GM23338 (cell line): ENCODE measurements at regions not wholly inside any gene's neighbourhood (a gene's known extent, or its start where the extent isn't known, plus 50 kb on each side); places are given as distances from the start of the nearest gene placed in this dataset.

Experiments used
- NANOG ChIP-seq: IDR thresholded peaks from 2 replicates; pipeline ENCODE4 v1.6.1; 2016; ENCODE audit warnings: antibody characterized with exemption, borderline replicate concordance
- POLR2AphosphoS5 ChIP-seq: IDR thresholded peaks from 2 replicates; pipeline ENCODE4 v1.6.1; 2016; ENCODE audit warnings: antibody characterized with exemption, low read depth
- ZNF331 ChIP-seq: fragments of 250-450 bp; sonication (Bioruptor Pico); IDR thresholded peaks from 2 replicates; pipeline ENCODE4 v1.5.0; 2020; ENCODE audit warnings: low read depth, mild to moderate bottlenecking, moderate library complexity
- TF ChIP-seq, protein P1 (sequence below): fragments of 250-450 bp; sonication (Bioruptor Pico); IDR thresholded peaks from 2 replicates; pipeline ENCODE4 v1.5.0; 2020; ENCODE audit warnings: mild to moderate bottlenecking, moderate library complexity
- TF ChIP-seq, protein P2 (sequence below): IDR thresholded peaks from 2 replicates; pipeline ENCODE4 v1.6.1; 2016; ENCODE audit warnings: antibody characterized with exemption
- TF ChIP-seq, protein P3 (sequence below): IDR thresholded peaks from one replicate; pipeline ENCODE4 v1.6.1; 2018; ENCODE audit warnings: antibody characterized with exemption; ENCODE audit not compliant: unreplicated experiment

GRCh38 chr5:24167806-24168205 is 477.0 kb downstream of the CDH10 start (continued):
- TF ChIP-seq, protein P1, sequence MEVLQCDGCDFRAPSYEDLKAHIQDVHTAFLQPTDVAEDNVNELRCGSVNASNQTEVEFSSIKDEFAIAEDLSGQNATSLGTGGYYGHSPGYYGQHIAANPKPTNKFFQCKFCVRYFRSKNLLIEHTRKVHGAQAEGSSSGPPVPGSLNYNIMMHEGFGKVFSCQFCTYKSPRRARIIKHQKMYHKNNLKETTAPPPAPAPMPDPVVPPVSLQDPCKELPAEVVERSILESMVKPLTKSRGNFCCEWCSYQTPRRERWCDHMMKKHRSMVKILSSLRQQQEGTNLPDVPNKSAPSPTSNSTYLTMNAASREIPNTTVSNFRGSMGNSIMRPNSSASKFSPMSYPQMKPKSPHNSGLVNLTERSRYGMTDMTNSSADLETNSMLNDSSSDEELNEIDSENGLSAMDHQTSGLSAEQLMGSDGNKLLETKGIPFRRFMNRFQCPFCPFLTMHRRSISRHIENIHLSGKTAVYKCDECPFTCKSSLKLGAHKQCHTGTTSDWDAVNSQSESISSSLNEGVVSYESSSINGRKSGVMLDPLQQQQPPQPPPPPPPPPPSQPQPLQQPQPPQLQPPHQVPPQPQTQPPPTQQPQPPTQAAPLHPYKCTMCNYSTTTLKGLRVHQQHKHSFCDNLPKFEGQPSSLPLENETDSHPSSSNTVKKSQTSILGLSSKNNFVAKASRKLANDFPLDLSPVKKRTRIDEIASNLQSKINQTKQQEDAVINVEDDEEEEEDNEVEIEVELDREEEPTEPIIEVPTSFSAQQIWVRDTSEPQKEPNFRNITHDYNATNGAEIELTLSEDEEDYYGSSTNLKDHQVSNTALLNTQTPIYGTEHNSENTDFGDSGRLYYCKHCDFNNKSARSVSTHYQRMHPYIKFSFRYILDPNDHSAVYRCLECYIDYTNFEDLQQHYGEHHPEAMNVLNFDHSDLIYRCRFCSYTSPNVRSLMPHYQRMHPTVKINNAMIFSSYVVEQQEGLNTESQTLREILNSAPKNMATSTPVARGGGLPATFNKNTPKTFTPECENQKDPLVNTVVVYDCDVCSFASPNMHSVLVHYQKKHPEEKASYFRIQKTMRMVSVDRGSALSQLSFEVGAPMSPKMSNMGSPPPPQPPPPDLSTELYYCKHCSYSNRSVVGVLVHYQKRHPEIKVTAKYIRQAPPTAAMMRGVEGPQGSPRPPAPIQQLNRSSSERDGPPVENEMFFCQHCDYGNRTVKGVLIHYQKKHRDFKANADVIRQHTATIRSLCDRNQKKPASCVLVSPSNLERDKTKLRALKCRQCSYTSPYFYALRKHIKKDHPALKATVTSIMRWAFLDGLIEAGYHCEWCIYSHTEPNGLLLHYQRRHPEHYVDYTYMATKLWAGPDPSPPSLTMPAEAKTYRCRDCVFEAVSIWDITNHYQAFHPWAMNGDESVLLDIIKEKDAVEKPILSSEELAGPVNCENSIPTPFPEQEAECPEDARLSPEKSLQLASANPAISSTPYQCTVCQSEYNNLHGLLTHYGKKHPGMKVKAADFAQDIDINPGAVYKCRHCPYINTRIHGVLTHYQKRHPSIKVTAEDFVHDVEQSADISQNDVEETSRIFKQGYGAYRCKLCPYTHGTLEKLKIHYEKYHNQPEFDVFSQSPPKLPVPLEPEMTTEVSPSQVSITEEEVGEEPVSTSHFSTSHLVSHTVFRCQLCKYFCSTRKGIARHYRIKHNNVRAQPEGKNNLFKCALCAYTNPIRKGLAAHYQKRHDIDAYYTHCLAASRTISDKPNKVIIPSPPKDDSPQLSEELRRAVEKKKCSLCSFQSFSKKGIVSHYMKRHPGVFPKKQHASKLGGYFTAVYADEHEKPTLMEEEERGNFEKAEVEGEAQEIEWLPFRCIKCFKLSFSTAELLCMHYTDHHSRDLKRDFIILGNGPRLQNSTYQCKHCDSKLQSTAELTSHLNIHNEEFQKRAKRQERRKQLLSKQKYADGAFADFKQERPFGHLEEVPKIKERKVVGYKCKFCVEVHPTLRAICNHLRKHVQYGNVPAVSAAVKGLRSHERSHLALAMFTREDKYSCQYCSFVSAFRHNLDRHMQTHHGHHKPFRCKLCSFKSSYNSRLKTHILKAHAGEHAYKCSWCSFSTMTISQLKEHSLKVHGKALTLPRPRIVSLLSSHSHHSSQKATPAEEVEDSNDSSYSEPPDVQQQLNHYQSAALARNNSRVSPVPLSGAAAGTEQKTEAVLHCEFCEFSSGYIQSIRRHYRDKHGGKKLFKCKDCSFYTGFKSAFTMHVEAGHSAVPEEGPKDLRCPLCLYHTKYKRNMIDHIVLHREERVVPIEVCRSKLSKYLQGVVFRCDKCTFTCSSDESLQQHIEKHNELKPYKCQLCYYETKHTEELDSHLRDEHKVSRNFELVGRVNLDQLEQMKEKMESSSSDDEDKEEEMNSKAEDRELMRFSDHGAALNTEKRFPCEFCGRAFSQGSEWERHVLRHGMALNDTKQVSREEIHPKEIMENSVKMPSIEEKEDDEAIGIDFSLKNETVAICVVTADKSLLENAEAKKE (CRISPR knock-in tag), result no peak
- no peak for TF ChIP-seq POLR2AphosphoS5
- TF ChIP-seq, protein P2, sequence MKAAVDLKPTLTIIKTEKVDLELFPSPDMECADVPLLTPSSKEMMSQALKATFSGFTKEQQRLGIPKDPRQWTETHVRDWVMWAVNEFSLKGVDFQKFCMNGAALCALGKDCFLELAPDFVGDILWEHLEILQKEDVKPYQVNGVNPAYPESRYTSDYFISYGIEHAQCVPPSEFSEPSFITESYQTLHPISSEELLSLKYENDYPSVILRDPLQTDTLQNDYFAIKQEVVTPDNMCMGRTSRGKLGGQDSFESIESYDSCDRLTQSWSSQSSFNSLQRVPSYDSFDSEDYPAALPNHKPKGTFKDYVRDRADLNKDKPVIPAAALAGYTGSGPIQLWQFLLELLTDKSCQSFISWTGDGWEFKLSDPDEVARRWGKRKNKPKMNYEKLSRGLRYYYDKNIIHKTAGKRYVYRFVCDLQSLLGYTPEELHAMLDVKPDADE, result no peak
- TF ChIP-seq, protein P3, sequence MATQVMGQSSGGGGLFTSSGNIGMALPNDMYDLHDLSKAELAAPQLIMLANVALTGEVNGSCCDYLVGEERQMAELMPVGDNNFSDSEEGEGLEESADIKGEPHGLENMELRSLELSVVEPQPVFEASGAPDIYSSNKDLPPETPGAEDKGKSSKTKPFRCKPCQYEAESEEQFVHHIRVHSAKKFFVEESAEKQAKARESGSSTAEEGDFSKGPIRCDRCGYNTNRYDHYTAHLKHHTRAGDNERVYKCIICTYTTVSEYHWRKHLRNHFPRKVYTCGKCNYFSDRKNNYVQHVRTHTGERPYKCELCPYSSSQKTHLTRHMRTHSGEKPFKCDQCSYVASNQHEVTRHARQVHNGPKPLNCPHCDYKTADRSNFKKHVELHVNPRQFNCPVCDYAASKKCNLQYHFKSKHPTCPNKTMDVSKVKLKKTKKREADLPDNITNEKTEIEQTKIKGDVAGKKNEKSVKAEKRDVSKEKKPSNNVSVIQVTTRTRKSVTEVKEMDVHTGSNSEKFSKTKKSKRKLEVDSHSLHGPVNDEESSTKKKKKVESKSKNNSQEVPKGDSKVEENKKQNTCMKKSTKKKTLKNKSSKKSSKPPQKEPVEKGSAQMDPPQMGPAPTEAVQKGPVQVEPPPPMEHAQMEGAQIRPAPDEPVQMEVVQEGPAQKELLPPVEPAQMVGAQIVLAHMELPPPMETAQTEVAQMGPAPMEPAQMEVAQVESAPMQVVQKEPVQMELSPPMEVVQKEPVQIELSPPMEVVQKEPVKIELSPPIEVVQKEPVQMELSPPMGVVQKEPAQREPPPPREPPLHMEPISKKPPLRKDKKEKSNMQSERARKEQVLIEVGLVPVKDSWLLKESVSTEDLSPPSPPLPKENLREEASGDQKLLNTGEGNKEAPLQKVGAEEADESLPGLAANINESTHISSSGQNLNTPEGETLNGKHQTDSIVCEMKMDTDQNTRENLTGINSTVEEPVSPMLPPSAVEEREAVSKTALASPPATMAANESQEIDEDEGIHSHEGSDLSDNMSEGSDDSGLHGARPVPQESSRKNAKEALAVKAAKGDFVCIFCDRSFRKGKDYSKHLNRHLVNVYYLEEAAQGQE, result no peak
- no peak for TF ChIP-seq ZNF331 (CRISPR knock-in tag)
- no peak for TF ChIP-seq NANOG
